EH (cell line): ENCODE measurements at regions not wholly inside any gene's neighbourhood (a gene's known extent, or its start where the extent isn't known, plus 50 kb on each side); places are given as distances from the start of the nearest gene placed in this dataset.
"Not testable (repeated sequence)": the region's sequence is repeated elsewhere in the genome, so short reads cannot be mapped to it uniquely, and the experiment has no call there.

Source experiments
- DNase-seq: peaks from one replicate; pipeline ENCODE4 v3.0.0-alpha.2; 2015; ENCODE audit warnings: low read depth

GRCh38 chr3:159731254-159731653, 257.4 kb upstream of the IL12A start:
- no peak for DNase-seq

- DNase-seq, result peak; percentile 98
These were observed 256.2 kb upstream of the IL12A start for GRCh38 chr3:159732172-159733111.

GRCh38 chr3:159733194-159733860, 255.3 kb upstream of the IL12A start:
- DNase-seq, result peak; percentile 92

GRCh38 chr3:159734681-159735080, 254.0 kb upstream of the IL12A start:
- DNase-seq, result peak; percentile 8

GRCh38 chr3:159739166-159739565, 249.5 kb upstream of the IL12A start:
- no peak for DNase-seq

GRCh38 chr3:159739969-159740368, 248.7 kb upstream of the IL12A start:
- no peak for DNase-seq

- DNase-seq, result no peak
These were observed 247.4 kb upstream of the IL12A start for GRCh38 chr3:159741281-159741680.

- DNase-seq, result peak; percentile 30
These were observed 240.2 kb upstream of the IL12A start for GRCh38 chr3:159748425-159748824.

GRCh38 chr3:159749406-159749805, 239.2 kb upstream of the IL12A start:
- DNase-seq, result no peak

GRCh38 chr3:159751146-159751545, 237.5 kb upstream of the IL12A start:
- peak; percentile 69 for DNase-seq

- peak; percentile 63 for DNase-seq
These were observed 236.9 kb upstream of the IL12A start for GRCh38 chr3:159751752-159752151.

- not testable (repeated sequence) for DNase-seq
These were observed 232.1 kb upstream of the IL12A start for GRCh38 chr3:159756279-159757207.

GRCh38 chr3:159757341-159758060, 231.1 kb upstream of the IL12A start:
- no peak for DNase-seq

- no peak for DNase-seq
These were observed 228.6 kb upstream of the IL12A start for GRCh38 chr3:159760046-159760445.

GRCh38 chr3:159761369-159761768, 227.3 kb upstream of the IL12A start:
- peak; percentile 71 for DNase-seq

GRCh38 chr3:159761848-159762635, 226.6 kb upstream of the IL12A start:
- peak; percentile 64 for DNase-seq

GRCh38 chr3:159763011-159763601, 225.5 kb upstream of the IL12A start:
- DNase-seq, result peak; percentile 94

- DNase-seq, result peak; percentile 94
These were observed 224.8 kb upstream of the IL12A start for GRCh38 chr3:159763602-159764489.

GRCh38 chr3:159764490-159765029, 224.1 kb upstream of the IL12A start:
- DNase-seq, result no peak
